NB4 (cell line): ENCODE measurements at regions not wholly inside any gene's neighbourhood (a gene's known extent, or its start where the extent isn't known, plus 50 kb on each side); places are given as distances from the start of the nearest gene placed in this dataset.
A peak's percentile ranks its signal among the peaks of the same experiment; 100 is the strongest.

ENCODE experiments used
- DNase-seq: peaks from one replicate; pipeline ENCODE4 v3.0.0; 2010; ENCODE audit warnings: low read depth
- H3K4me3 ChIP-seq: one replicate; pipeline ENCODE4 v1.5.1; 2011; ENCODE audit warnings: mild to moderate bottlenecking, low read depth, low read length, moderate library complexity
- MAX ChIP-seq: IDR thresholded peaks from 2 replicates; pipeline ENCODE4 v1.6.1; 2011; ENCODE audit warnings: low read depth, low read length
- MYC ChIP-seq: IDR thresholded peaks from 2 replicates; pipeline ENCODE4 v1.6.1; 2011; ENCODE audit warnings: low read depth, low read length
- POLR2A ChIP-seq: IDR thresholded peaks from 2 replicates; pipeline ENCODE4 v1.6.1; 2011; ENCODE audit warnings: mild to moderate bottlenecking; ENCODE audit not compliant: insufficient read length; ENCODE audit errors: extremely low read depth
- TF ChIP-seq, protein P1 (sequence below): IDR thresholded peaks from one replicate; pipeline ENCODE4 v1.5.1; 2012; ENCODE audit warnings: low read depth, low read length

GRCh38 chr2:71743995-71744675 lies 290.8 kb downstream of the DYSF start:
- TF ChIP-seq MYC (no peak), POLR2A (no peak), MAX (no peak)
- TF ChIP-seq, protein P1, sequence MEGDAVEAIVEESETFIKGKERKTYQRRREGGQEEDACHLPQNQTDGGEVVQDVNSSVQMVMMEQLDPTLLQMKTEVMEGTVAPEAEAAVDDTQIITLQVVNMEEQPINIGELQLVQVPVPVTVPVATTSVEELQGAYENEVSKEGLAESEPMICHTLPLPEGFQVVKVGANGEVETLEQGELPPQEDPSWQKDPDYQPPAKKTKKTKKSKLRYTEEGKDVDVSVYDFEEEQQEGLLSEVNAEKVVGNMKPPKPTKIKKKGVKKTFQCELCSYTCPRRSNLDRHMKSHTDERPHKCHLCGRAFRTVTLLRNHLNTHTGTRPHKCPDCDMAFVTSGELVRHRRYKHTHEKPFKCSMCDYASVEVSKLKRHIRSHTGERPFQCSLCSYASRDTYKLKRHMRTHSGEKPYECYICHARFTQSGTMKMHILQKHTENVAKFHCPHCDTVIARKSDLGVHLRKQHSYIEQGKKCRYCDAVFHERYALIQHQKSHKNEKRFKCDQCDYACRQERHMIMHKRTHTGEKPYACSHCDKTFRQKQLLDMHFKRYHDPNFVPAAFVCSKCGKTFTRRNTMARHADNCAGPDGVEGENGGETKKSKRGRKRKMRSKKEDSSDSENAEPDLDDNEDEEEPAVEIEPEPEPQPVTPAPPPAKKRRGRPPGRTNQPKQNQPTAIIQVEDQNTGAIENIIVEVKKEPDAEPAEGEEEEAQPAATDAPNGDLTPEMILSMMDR: no peak
- no peak for DNase-seq
- no peak overlapping the region for H3K4me3 ChIP-seq

- DNase-seq: peak; percentile 46
- no peak overlapping the region for H3K4me3 ChIP-seq
- TF ChIP-seq, protein P1: no peak
- no peak for TF ChIP-seq POLR2A
- TF ChIP-seq MAX: no peak
- TF ChIP-seq MYC: no peak
Measured at GRCh38 chr2:71742953-71743601, 289.7 kb downstream of the DYSF start.

- no peak for TF ChIP-seq MYC
- TF ChIP-seq MAX: no peak
- TF ChIP-seq, protein P1: no peak
- no peak for TF ChIP-seq POLR2A
- H3K4me3 ChIP-seq: no peak overlapping the region
- DNase-seq: no peak
Measured at GRCh38 chr2:71736986-71737385, 283.6 kb downstream of the DYSF start.

DNA sequence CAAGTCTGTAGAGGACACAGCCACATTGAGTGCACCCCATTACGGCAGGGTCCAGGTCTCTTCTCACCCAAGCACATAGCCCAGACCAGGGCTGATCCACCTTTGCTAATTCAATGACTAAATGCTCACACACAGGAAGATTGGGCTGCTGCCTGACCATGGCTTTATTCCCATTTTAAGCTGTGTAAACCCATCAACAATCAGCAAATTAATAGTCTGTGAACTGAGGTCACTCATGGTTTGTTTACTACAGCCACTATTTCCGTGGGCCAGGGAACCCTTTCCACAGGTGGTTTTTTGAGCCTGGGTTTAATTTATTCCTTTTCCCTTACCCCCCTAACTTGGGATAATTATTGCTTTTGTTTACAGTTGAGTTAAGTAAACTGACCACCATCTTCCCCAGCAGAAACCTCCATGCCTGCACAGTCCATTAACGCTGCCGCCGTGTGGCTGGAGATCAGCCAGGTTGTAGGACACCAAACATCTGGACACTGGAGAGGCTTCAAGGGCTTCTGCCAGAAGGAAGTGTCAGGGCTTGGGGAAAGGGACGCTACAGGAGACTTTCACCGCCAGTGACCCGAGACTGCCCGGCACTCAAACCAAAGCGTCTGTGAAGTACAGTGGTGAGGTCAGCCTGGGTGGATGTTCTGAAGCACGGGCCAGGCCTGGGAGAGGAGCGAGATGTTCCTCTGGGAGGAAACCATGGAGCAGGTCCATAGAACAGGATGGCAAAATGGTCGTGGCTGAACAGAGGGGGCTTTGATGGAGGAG lies 282.9 kb downstream of the DYSF start:
- no peak for TF ChIP-seq POLR2A
- no peak for TF ChIP-seq MYC
- TF ChIP-seq MAX: no peak
- TF ChIP-seq, protein P1: no peak
- no peak for DNase-seq
- H3K4me3 ChIP-seq: no peak overlapping the region
